ENCODE measurements at regions not wholly inside any gene's neighbourhood (a gene's known extent, or its start where the extent isn't known, plus 50 kb on each side); places are given as distances from the start of the nearest gene placed in this dataset.

GRCh38 chr21:38622827-38623209 is 124.5 kb upstream of the ERG start:
- no peak for DNase-seq (ENCODE audit: low read depth)
- no peak overlapping the region for H3K4me3 ChIP-seq (ENCODE audit: low read depth, low read length)
- no peak for TF ChIP-seq CTCF (conservative IDR thresholded peaks at IDR 0.05; ENCODE audit: low read depth, low read length)

- DNase-seq (ENCODE audit: low read depth): peak; percentile 6
- H3K4me3 ChIP-seq (ENCODE audit: low read depth, low read length): no peak overlapping the region
- TF ChIP-seq CTCF (conservative IDR thresholded peaks at IDR 0.05; ENCODE audit: low read depth, low read length): no peak
Observed at GRCh38 chr21:38623552-38623951, 125.3 kb upstream of the ERG start.

GRCh38 chr21:38625000-38625399 is 126.7 kb upstream of the ERG start:
- H3K4me3 ChIP-seq (ENCODE audit: low read depth, low read length): no peak overlapping the region
- DNase-seq (ENCODE audit: low read depth): no peak
- TF ChIP-seq CTCF (conservative IDR thresholded peaks at IDR 0.05; ENCODE audit: low read depth, low read length): no peak

- no peak for DNase-seq (ENCODE audit: low read depth)
- TF ChIP-seq CTCF (conservative IDR thresholded peaks at IDR 0.05; ENCODE audit: low read depth, low read length): no peak
- no peak overlapping the region for H3K4me3 ChIP-seq (ENCODE audit: low read depth, low read length)
Observed at GRCh38 chr21:38626306-38626705, 128.0 kb upstream of the ERG start.

GRCh38 chr21:38628349-38628748 is 130.1 kb upstream of the ERG start:
- TF ChIP-seq CTCF (conservative IDR thresholded peaks at IDR 0.05; ENCODE audit: low read depth, low read length): peak; percentile 9
- DNase-seq (ENCODE audit: low read depth): no peak
- H3K4me3 ChIP-seq (ENCODE audit: low read depth, low read length): no peak overlapping the region

GRCh38 chr21:38631206-38631605 is 132.9 kb upstream of the ERG start:
- H3K4me3 ChIP-seq (ENCODE audit: low read depth, low read length): no peak overlapping the region
- TF ChIP-seq CTCF (conservative IDR thresholded peaks at IDR 0.05; ENCODE audit: low read depth, low read length): no peak
- DNase-seq (ENCODE audit: low read depth): no peak

GRCh38 chr21:38631676-38632075 is 133.4 kb upstream of the ERG start:
- no peak for DNase-seq (ENCODE audit: low read depth)
- TF ChIP-seq CTCF (conservative IDR thresholded peaks at IDR 0.05; ENCODE audit: low read depth, low read length): no peak
- H3K4me3 ChIP-seq (ENCODE audit: low read depth, low read length): no peak overlapping the region
